Neural crest cell (in vitro differentiated cells): ENCODE measurements at regions not wholly inside any gene's neighbourhood (a gene's known extent, or its start where the extent isn't known, plus 50 kb on each side); places are given as distances from the start of the nearest gene placed in this dataset.
"Not testable (repeated sequence)": the region's sequence is repeated elsewhere in the genome, so short reads cannot be mapped to it uniquely, and the experiment has no call there.

ENCODE experiments used
- DNase-seq: peaks from one replicate; pipeline ENCODE4 v3.0.0; 2021; ENCODE audit warnings: low read depth, mixed read lengths, low spot score
- H3K27ac Mint-ChIP-seq: one replicate; pipeline ENCODE4 v1.8.0; 2021; ENCODE audit warnings: mild to moderate bottlenecking, mixed read lengths; ENCODE audit not compliant: unreplicated experiment
- H3K27me3 Mint-ChIP-seq: 2 replicates; pipeline ENCODE4 v1.8.0; 2021; ENCODE audit warnings: low read depth, mild to moderate bottlenecking, mixed read lengths
- H3K36me3 Mint-ChIP-seq: 2 replicates; pipeline ENCODE4 v1.8.0; 2021; ENCODE audit warnings: low read depth, mild to moderate bottlenecking, mixed read lengths
- H3K4me1 Mint-ChIP-seq: 2 replicates; pipeline ENCODE4 v1.8.0; 2021; ENCODE audit warnings: mixed read lengths
- H3K4me3 Mint-ChIP-seq: one replicate; pipeline ENCODE4 v1.8.0; 2021; ENCODE audit warnings: mild to moderate bottlenecking, mixed read lengths
- H3K9me3 Mint-ChIP-seq: 2 replicates; pipeline ENCODE4 v1.8.0; 2021; ENCODE audit warnings: mixed read lengths
- CTCF ChIP-seq: fragments of 200-600 bp; sonication (generic); conservative IDR thresholded peaks from 2 replicates; pipeline ENCODE4 v1.5.0; 2021; ENCODE audit warnings: antibody characterized with exemption, mild to moderate bottlenecking

- Mint-ChIP-seq H3K9me3 (no peaks in the 10 kb centered on the region), H3K4me3 (no peak overlapping the region), H3K27ac (no peak overlapping the region), H3K27me3 (no peaks in the 10 kb centered on the region), H3K4me1 (peaks cover 6% of the 10 kb centered on the region), H3K36me3 (no peaks in the 10 kb centered on the region)
- no peak for DNase-seq
- no peak for TF ChIP-seq CTCF
Observed at GRCh38 chr6:81894306-81894705, 141.8 kb upstream of the TENT5A start.

GRCh38 chr6:81892891-81893290, 140.4 kb upstream of the TENT5A start:
- no peak for TF ChIP-seq CTCF
- Mint-ChIP-seq H3K36me3 (no peaks in the 10 kb centered on the region), H3K27me3 (no peaks in the 10 kb centered on the region), H3K4me3 (no peak overlapping the region), H3K27ac (no peak overlapping the region), H3K4me1 (peaks cover 6% of the 10 kb centered on the region), H3K9me3 (peaks cover 2% of the 10 kb centered on the region)
- DNase-seq: no peak

- H3K4me3 Mint-ChIP-seq: no peak overlapping the region
- no peaks in the 10 kb centered on the region for H3K27me3 Mint-ChIP-seq
- no peak for DNase-seq
- no peak for TF ChIP-seq CTCF
- H3K4me1 Mint-ChIP-seq: peaks cover 6% of the 10 kb centered on the region
- no peak overlapping the region for H3K27ac Mint-ChIP-seq
- peaks cover 5% of the 10 kb centered on the region for H3K9me3 Mint-ChIP-seq
- no peaks in the 10 kb centered on the region for H3K36me3 Mint-ChIP-seq
Observed at GRCh38 chr6:81891874-81892273, 139.4 kb upstream of the TENT5A start.

GRCh38 chr6:81890846-81891245, 138.4 kb upstream of the TENT5A start:
- Mint-ChIP-seq H3K9me3 (peaks cover 5% of the 10 kb centered on the region), H3K36me3 (no peaks in the 10 kb centered on the region), H3K4me3 (no peak overlapping the region), H3K27me3 (no peaks in the 10 kb centered on the region), H3K4me1 (no peaks in the 10 kb centered on the region), H3K27ac (no peak overlapping the region)
- no peak for TF ChIP-seq CTCF
- no peak for DNase-seq

- Mint-ChIP-seq H3K27me3 (no peaks in the 10 kb centered on the region), H3K36me3 (no peaks in the 10 kb centered on the region), H3K27ac (no peak overlapping the region), H3K9me3 (peaks cover 5% of the 10 kb centered on the region), H3K4me1 (no peaks in the 10 kb centered on the region), H3K4me3 (no peak overlapping the region)
- TF ChIP-seq CTCF: no peak
- DNase-seq: no peak
Observed at GRCh38 chr6:81889377-81890053, 137.0 kb upstream of the TENT5A start.

- not testable (repeated sequence) for H3K9me3 Mint-ChIP-seq, H3K4me3 Mint-ChIP-seq, H3K36me3 Mint-ChIP-seq, DNase-seq, H3K27ac Mint-ChIP-seq, H3K27me3 Mint-ChIP-seq, H3K4me1 Mint-ChIP-seq
Observed at GRCh38 chr6:81886909-81887308, 134.4 kb upstream of the TENT5A start.
